ENCODE measurements at regions not wholly inside any gene's neighbourhood (a gene's known extent, or its start where the extent isn't known, plus 50 kb on each side); places are given as distances from the start of the nearest gene placed in this dataset.
"Not testable (repeated sequence)": the region's sequence is repeated elsewhere in the genome, so short reads cannot be mapped to it uniquely, and the experiment has no call there.

- DNase-seq = no peak
Measured at GRCh38 chr6:63487103-63487813, 85.0 kb upstream of the LOC128125822 start.

- no peak for DNase-seq
Measured at GRCh38 chr6:63491119-63491518, 81.2 kb upstream of the LOC128125822 start.

GRCh38 chr6:63492476-63492875 lies 79.8 kb upstream of the LOC128125822 start:
- no peak for DNase-seq

GRCh38 chr6:63493557-63493956 lies 78.7 kb upstream of the LOC128125822 start:
- no peak for DNase-seq

DNA sequence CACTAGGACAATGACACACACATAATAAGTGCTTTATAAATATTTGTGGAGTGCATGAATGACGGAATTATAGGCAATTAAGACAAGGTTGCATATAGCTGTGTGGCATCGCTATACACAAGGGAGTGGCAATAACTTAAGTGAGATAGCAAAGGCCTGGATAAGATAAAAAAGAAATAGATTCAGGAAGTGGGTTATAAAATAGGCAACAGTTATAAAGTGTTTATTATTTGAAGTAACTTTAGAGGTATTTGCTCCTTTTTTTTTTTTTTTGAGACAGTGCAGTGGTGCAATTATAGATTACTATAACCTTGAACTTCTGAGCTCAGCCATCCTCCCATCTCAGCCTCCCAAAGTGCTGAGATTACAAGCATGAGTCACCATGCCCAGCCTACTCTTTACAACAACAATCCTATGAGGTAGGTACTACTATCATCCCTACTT lies 75.9 kb upstream of the LOC128125822 start:
- no peak for DNase-seq

DNA sequence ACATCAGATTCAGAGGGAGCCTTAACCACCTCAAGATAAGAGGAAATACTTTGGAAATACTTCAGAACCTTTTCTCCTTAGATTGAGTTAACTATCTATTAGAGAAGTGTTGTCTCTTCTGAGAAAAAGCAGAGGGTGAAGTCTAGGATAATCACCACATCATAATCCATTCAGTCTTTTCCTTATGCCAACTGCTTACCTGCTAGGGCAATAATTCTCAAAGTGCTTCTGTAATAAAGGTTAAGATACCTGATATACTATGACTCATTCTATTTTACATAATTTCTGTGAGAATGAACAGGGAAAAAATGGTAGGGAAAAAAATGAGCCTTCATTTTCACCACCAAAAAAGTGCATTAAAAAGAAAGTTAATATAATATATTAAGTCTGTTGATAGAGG lies 70.1 kb upstream of the LOC128125822 start:
- no peak for DNase-seq

DNA sequence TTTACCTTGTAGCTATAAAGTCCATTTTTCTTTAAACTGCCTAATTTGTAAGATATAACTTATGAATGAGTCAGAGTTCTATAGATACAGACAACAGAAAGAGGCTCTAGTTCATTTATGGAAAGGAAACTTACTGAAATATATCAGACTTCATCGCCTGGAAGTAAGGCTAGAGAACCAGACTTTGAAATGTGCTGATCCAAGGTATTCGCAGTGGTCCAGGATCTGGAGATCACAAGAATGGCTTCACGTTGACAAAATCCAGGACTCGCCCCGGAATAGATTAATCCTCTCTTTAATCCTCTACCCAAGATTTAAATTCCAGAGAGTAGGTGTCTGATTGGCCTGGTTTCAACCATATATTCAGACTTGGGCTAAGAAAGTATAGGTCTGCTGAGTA lies 69.1 kb upstream of the LOC128125822 start:
- no peak for DNase-seq

DNA sequence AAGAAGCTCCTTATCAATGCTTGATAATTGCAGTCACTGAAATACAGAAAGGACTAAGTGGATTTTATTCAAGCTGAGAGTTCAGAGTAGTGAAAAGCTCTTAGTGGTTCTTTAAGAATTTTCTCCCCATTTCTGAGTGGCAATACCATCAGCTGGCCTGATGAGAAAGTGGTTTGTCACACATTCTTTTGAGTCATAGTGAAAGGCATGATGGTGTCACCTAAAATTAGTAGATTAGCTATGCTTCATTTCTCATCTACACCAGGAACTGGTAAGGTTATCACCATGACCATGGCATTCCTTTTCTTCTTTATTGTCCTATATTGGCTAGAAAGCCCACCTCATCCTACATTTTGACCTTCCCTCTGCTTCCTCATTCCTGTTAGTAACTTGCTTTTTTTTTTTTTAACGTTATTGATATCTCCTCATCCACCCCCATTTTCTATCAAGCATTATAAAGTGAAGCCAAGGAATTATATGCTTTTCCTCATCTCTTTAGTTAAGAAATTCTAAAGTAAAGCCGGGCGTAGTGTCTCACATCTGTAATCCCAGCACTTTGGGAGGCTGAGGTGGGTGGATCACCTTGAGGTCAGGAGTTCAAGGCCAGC lies 67.4 kb upstream of the LOC128125822 start:
- no peak for DNase-seq

DNA sequence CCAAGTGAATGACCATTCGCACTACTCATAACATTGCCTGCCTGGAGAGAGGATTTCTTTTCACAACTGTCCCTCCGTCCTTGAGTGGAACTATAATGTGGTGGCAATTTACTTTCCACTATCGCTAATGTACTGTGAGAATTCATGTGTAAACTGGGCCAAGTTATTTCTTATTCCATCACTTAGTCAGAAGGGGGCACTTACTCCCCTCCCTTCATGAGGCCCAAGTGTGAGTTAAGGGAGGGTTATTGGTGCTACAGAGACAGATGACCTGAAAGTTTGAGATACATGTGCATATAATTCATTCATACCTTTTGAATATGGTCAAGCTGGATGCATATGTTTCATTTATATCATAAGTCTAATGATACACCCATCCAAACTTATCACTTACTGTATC lies 65.2 kb upstream of the LOC128125822 start:
- DNase-seq = no peak

- no peak for DNase-seq
Measured at GRCh38 chr6:63509652-63510352, 62.5 kb upstream of the LOC128125822 start.

DNA sequence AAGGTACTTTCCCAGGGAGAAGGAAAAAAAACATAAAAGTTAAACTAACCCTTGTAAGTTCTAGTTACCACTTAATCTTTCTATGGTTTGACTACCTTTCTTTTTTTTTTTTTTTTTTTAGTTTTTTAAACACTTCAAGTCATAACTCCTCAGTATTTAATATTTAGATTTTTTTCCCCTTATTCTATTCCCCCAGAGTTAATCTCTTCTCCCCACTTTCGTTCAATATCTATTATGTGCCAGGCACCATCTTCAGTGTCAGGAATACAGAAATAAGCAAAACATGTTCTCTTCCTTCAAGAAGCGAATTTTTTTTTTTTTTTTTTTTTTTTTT lies 62.0 kb upstream of the LOC128125822 start:
- no peak for DNase-seq

GRCh38 chr6:63510849-63511248 lies 61.4 kb upstream of the LOC128125822 start:
- DNase-seq = no peak

GRCh38 chr6:63514488-63515173 lies 57.6 kb upstream of the LOC128125822 start:
- DNase-seq = no peak

GRCh38 chr6:63515227-63515626 lies 57.1 kb upstream of the LOC128125822 start:
- DNase-seq = not testable (repeated sequence)

- DNase-seq = no peak
Measured at GRCh38 chr6:63516186-63516944, 55.9 kb upstream of the LOC128125822 start.

DNA sequence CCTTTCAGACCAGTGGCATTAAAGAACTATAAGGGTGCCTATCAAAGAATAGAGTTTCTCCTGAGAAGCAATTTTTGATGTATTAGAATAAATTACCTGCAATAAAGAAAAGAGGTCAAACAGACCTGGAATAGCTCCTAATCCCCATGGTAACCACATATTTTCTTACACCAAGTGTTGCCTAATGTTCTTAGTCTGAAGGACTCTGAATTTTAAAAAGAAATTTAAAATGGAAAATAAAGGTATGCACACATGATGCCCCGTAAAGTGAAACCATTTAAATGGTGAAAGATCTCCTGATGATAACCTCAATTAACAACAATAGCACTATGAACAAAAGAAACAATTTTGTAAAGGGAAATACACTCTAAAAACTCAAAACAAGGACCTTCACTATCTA lies 55.1 kb upstream of the LOC128125822 start:
- no peak for DNase-seq

DNA sequence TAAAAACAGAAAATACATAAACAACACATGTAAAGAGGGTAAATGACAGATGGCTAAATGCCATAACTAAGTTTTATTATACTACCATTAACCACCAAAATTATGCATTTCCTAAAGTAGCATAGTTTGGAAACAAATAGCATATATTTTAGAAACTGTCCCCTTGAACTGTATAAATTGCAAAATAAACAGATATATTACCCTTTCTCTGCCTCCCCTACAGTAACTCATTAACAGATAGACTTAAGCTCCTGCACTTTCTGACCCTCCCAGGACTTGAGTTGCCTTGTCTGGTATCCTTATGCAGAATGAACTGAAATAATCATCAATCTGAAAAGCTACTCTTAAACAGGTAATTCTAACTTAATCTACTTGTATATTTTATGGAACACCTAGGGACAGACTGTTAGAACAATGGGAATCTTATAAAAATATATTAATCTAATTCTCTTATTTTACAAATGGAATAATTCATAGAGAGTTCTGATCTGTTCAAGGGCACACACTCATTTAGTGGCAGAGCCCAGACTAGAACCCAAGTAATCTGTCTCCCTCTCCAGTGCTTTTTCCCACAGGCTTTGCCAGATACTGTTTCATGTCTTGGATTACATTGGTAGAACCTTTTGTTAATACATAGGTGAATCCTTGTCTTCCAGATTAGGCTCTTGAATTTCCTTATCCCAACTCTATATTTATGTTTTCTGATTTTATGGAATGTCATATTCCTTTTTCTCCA lies 50.6 kb upstream of the LOC128125822 start:
- DNase-seq = no peak

Measured in activated CD4-positive, alpha-beta T cell treated with anti-CD3 and anti-CD28 coated beads for 48 hours (primary cell).